PC-9 (cell line): ENCODE measurements at regions not wholly inside any gene's neighbourhood (a gene's known extent, or its start where the extent isn't known, plus 50 kb on each side); places are given as distances from the start of the nearest gene placed in this dataset.

Experiments
- BruUV-seq: library from RNA; stranded (reverse); fragments of 400-500 nt; replicated peaks from 2 replicates; lab custom pipeline; 2021; lab: Mats Ljungman, UMichigan
- CTCF ChIA-PET: fragments of 300-600 bp; sonication (Branson Sonifier 250); formaldehyde crosslinking; loops from one replicate; lab custom pipeline; 2022; ENCODE audit warnings: antibody characterized with exemption; lab: Charles Lee
- POLR2A ChIA-PET: fragments of 300-600 bp; sonication (Branson Sonifier 250); formaldehyde crosslinking; loops from one replicate; lab custom pipeline; 2022; ENCODE audit warnings: antibody characterized with exemption; ENCODE audit not compliant: unreplicated experiment; lab: Charles Lee
- DNase-seq, 2 experiments: peaks; one replicate each; pipeline versions ENCODE4 v3.0.0 to v3.0.0-alpha.2; 2015 to 2022; ENCODE audit warnings: mixed read lengths in 1 of 2
- H2AFZ ChIP-seq: fragments of 200-600 bp; sonication (generic); 2 replicates; pipeline ENCODE4 v1.8.1; 2017; ENCODE audit warnings: antibody characterized with exemption
- H3F3A ChIP-seq: fragments of 200-600 bp; sonication (generic); 2 replicates; pipeline ENCODE4 v1.8.1; 2017; ENCODE audit warnings: antibody characterized with exemption, mild to moderate bottlenecking, low read depth; ENCODE audit not compliant: insufficient read depth
- H3K27ac ChIP-seq: fragments of 200-600 bp; sonication (generic); 2 replicates; pipeline ENCODE4 v1.6.1; 2016; ENCODE audit warnings: mixed run types
- H3K27me3 ChIP-seq: fragments of 200-600 bp; sonication (generic); 2 replicates; pipeline ENCODE4 v1.6.1; 2016; ENCODE audit warnings: low read depth, mixed run types; ENCODE audit not compliant: insufficient read depth
- H3K36me3 ChIP-seq: fragments of 200-600 bp; sonication (generic); 2 replicates; pipeline ENCODE4 v1.6.1; 2016; ENCODE audit warnings: low read depth, mixed run types
- H3K4me1 ChIP-seq: fragments of 200-600 bp; sonication (generic); replicated peaks from 2 replicates; pipeline ENCODE4 v1.6.1; 2016; ENCODE audit warnings: mixed run types; ENCODE audit not compliant: insufficient read depth
- H3K4me2 ChIP-seq: fragments of 200-600 bp; sonication (generic); 2 replicates; pipeline ENCODE4 v1.6.1; 2017; ENCODE audit warnings: mixed run types
- H3K4me3 ChIP-seq: fragments of 200-600 bp; sonication (generic); 2 replicates; pipeline ENCODE4 v1.6.1; 2016; ENCODE audit warnings: mixed run types
- H3K79me2 ChIP-seq: fragments of 200-600 bp; sonication (generic); 2 replicates; pipeline ENCODE4 v1.6.1; 2017; ENCODE audit warnings: low read depth, mixed run types
- H3K9me2 ChIP-seq: fragments of 200-600 bp; sonication (generic); 2 replicates; pipeline ENCODE4 v1.8.1; 2017; ENCODE audit warnings: mild to moderate bottlenecking; ENCODE audit not compliant: insufficient read depth
- H3K9me3 ChIP-seq: fragments of 200-600 bp; sonication (generic); 2 replicates; pipeline ENCODE4 v1.8.1; 2016; ENCODE audit warnings: low read depth; ENCODE audit not compliant: insufficient read depth
- H4K20me1 ChIP-seq: fragments of 200-600 bp; sonication (generic); 2 replicates; pipeline ENCODE4 v1.8.1; 2017; ENCODE audit not compliant: insufficient read depth
- CTCF ChIP-seq: fragments of 200-600 bp; sonication (generic); conservative IDR thresholded peaks from 2 replicates; pipeline ENCODE4 v1.6.1; 2017; ENCODE audit warnings: mixed run types, antibody characterized with exemption, mild to moderate bottlenecking, moderate library complexity
- EZH2 ChIP-seq: fragments of 200-600 bp; sonication (generic); IDR thresholded peaks from 2 replicates; pipeline ENCODE4 v1.8.0; 2017; ENCODE audit warnings: antibody characterized with exemption, low read depth
- intact Hi-C: fragments of 100-400 bp; cut with micrococcal nuclease; formaldehyde crosslinking; loops from one replicate; pipeline ENCODE4 v1.10.0; 2022; ENCODE audit not compliant: unreplicated experiment

GRCh38 chr15:91635080-91635479 lies 218.4 kb upstream of the SLCO3A1 start:
- Histone ChIP-seq H3K27me3 (no peaks in the 10 kb centered on the region), H3K36me3 (no peaks in the 10 kb centered on the region), H3F3A (no peaks in the 10 kb centered on the region), H3K9me2 (no peaks in the 10 kb centered on the region), H4K20me1 (no peaks in the 10 kb centered on the region), H3K4me2 (no peak overlapping the region), H3K4me3 (no peak overlapping the region), H3K9me3 (no peaks in the 10 kb centered on the region), H3K4me1 (no peaks in the 10 kb centered on the region), H3K79me2 (no peaks in the 10 kb centered on the region), H3K27ac (no peak overlapping the region), H2AFZ (no peak overlapping the region)
- ChIA-PET POLR2A (interaction anchor here (0.6 kb wide), 1 partner anchor 8 kb away, joined by 7 read pairs; no protein-coding TSS in a partner anchor), CTCF (no interaction called here)
- DNase-seq: no peak
- intact Hi-C loops: no loop called here
- TF ChIP-seq EZH2: no peak
- no peak for TF ChIP-seq CTCF
- BruUV-seq: no TSS peak

DNA sequence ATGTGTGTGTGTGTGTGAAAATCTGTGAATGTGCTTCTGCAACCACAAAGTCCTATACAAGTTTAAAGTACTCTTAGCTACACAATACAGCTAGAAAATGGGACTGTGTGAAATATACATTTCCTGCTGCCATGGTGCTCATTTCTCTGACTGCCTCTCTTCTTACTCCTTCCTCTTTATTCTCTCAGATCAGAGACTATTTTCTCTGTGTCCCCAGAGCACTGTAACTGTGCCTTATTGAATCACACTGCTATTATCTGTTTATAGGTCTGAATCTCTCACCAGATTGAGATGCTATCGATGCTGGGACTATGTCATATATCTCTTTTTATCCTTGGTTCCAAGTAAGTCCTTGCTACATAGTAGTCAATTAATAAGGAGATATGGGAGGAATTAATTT lies 217.9 kb upstream of the SLCO3A1 start:
- H4K20me1 ChIP-seq: no peaks in the 10 kb centered on the region
- no peak overlapping the region for H3K27ac ChIP-seq
- H3K4me2 ChIP-seq: no peak overlapping the region
- POLR2A ChIA-PET: interaction anchor here (0.6 kb wide), 1 partner anchor 8 kb away, joined by 7 read pairs; no protein-coding TSS in a partner anchor
- no peaks in the 10 kb centered on the region for H3K79me2 ChIP-seq
- H3K27me3 ChIP-seq: no peaks in the 10 kb centered on the region
- H3K4me1 ChIP-seq: no peaks in the 10 kb centered on the region
- DNase-seq: no peak
- H3F3A ChIP-seq: no peaks in the 10 kb centered on the region
- TF ChIP-seq EZH2 (no peak), CTCF (no peak)
- H3K4me3 ChIP-seq: no peak overlapping the region
- H2AFZ ChIP-seq: no peak overlapping the region
- no peaks in the 10 kb centered on the region for H3K9me3 ChIP-seq
- no TSS peak for BruUV-seq
- CTCF ChIA-PET: no interaction called here
- H3K9me2 ChIP-seq: no peaks in the 10 kb centered on the region
- no peaks in the 10 kb centered on the region for H3K36me3 ChIP-seq
- intact Hi-C loops: no loop called here

- no peaks in the 10 kb centered on the region for H3F3A ChIP-seq
- H3K4me2 ChIP-seq: no peak overlapping the region
- H4K20me1 ChIP-seq: no peaks in the 10 kb centered on the region
- H3K9me2 ChIP-seq: no peaks in the 10 kb centered on the region
- H3K27ac ChIP-seq: no peak overlapping the region
- H3K9me3 ChIP-seq: no peaks in the 10 kb centered on the region
- no peaks in the 10 kb centered on the region for H3K4me1 ChIP-seq
- H3K4me3 ChIP-seq: no peak overlapping the region
- no peak overlapping the region for H2AFZ ChIP-seq
- no peak for DNase-seq
- TF ChIP-seq EZH2 (no peak), CTCF (no peak)
- ChIA-PET POLR2A (no interaction called here), CTCF (no interaction called here)
- no peaks in the 10 kb centered on the region for H3K79me2 ChIP-seq
- no peaks in the 10 kb centered on the region for H3K27me3 ChIP-seq
- intact Hi-C loops: no loop called here
- H3K36me3 ChIP-seq: no peaks in the 10 kb centered on the region
- no TSS peak for BruUV-seq
Observed at GRCh38 chr15:91649016-91649415, 204.5 kb upstream of the SLCO3A1 start.
